PC-9 (cell line): ENCODE measurements at regions not wholly inside any gene's neighbourhood (a gene's known extent, or its start where the extent isn't known, plus 50 kb on each side); places are given as distances from the start of the nearest gene placed in this dataset.

Source experiments
- BruUV-seq: library from RNA; stranded (reverse); fragments of 400-500 nt; replicated peaks from 2 replicates; lab custom pipeline; 2021; lab: Mats Ljungman, UMichigan
- CTCF ChIA-PET: fragments of 300-600 bp; sonication (Branson Sonifier 250); formaldehyde crosslinking; loops from one replicate; lab custom pipeline; 2022; ENCODE audit warnings: antibody characterized with exemption; lab: Charles Lee
- POLR2A ChIA-PET: fragments of 300-600 bp; sonication (Branson Sonifier 250); formaldehyde crosslinking; loops from one replicate; lab custom pipeline; 2022; ENCODE audit warnings: antibody characterized with exemption; ENCODE audit not compliant: unreplicated experiment; lab: Charles Lee
- DNase-seq, 2 experiments: peaks; one replicate each; pipeline versions ENCODE4 v3.0.0 to v3.0.0-alpha.2; 2015 to 2022; ENCODE audit warnings: mixed read lengths in 1 of 2
- H2AFZ ChIP-seq: fragments of 200-600 bp; sonication (generic); 2 replicates; pipeline ENCODE4 v1.8.1; 2017; ENCODE audit warnings: antibody characterized with exemption
- H3F3A ChIP-seq: fragments of 200-600 bp; sonication (generic); 2 replicates; pipeline ENCODE4 v1.8.1; 2017; ENCODE audit warnings: antibody characterized with exemption, mild to moderate bottlenecking, low read depth; ENCODE audit not compliant: insufficient read depth
- H3K27ac ChIP-seq: fragments of 200-600 bp; sonication (generic); 2 replicates; pipeline ENCODE4 v1.6.1; 2016; ENCODE audit warnings: mixed run types
- H3K27me3 ChIP-seq: fragments of 200-600 bp; sonication (generic); 2 replicates; pipeline ENCODE4 v1.6.1; 2016; ENCODE audit warnings: low read depth, mixed run types; ENCODE audit not compliant: insufficient read depth
- H3K36me3 ChIP-seq: fragments of 200-600 bp; sonication (generic); 2 replicates; pipeline ENCODE4 v1.6.1; 2016; ENCODE audit warnings: low read depth, mixed run types
- H3K4me1 ChIP-seq: fragments of 200-600 bp; sonication (generic); replicated peaks from 2 replicates; pipeline ENCODE4 v1.6.1; 2016; ENCODE audit warnings: mixed run types; ENCODE audit not compliant: insufficient read depth
- H3K4me2 ChIP-seq: fragments of 200-600 bp; sonication (generic); 2 replicates; pipeline ENCODE4 v1.6.1; 2017; ENCODE audit warnings: mixed run types
- H3K4me3 ChIP-seq: fragments of 200-600 bp; sonication (generic); 2 replicates; pipeline ENCODE4 v1.6.1; 2016; ENCODE audit warnings: mixed run types
- H3K79me2 ChIP-seq: fragments of 200-600 bp; sonication (generic); 2 replicates; pipeline ENCODE4 v1.6.1; 2017; ENCODE audit warnings: low read depth, mixed run types
- H3K9me2 ChIP-seq: fragments of 200-600 bp; sonication (generic); 2 replicates; pipeline ENCODE4 v1.8.1; 2017; ENCODE audit warnings: mild to moderate bottlenecking; ENCODE audit not compliant: insufficient read depth
- H3K9me3 ChIP-seq: fragments of 200-600 bp; sonication (generic); 2 replicates; pipeline ENCODE4 v1.8.1; 2016; ENCODE audit warnings: low read depth; ENCODE audit not compliant: insufficient read depth
- H4K20me1 ChIP-seq: fragments of 200-600 bp; sonication (generic); 2 replicates; pipeline ENCODE4 v1.8.1; 2017; ENCODE audit not compliant: insufficient read depth
- EZH2 ChIP-seq: fragments of 200-600 bp; sonication (generic); IDR thresholded peaks from 2 replicates; pipeline ENCODE4 v1.8.0; 2017; ENCODE audit warnings: antibody characterized with exemption, low read depth
- intact Hi-C: fragments of 100-400 bp; cut with micrococcal nuclease; formaldehyde crosslinking; loops from one replicate; pipeline ENCODE4 v1.10.0; 2022; ENCODE audit not compliant: unreplicated experiment
- TF ChIP-seq, protein P1 (sequence below): fragments of 200-600 bp; sonication (generic); conservative IDR thresholded peaks from 2 replicates; pipeline ENCODE4 v1.6.1; 2017; ENCODE audit warnings: mixed run types, antibody characterized with exemption, mild to moderate bottlenecking, moderate library complexity

- ChIA-PET POLR2A (no interaction called here), CTCF (no interaction called here)
- H3K27me3 ChIP-seq: peaks cover 89% of the 10 kb centered on the region
- intact Hi-C loops: no loop called here
- no peak overlapping the region for H3K27ac ChIP-seq
- H3K79me2 ChIP-seq: no peaks in the 10 kb centered on the region
- no peak overlapping the region for H3K4me2 ChIP-seq
- no peaks in the 10 kb centered on the region for H3K9me2 ChIP-seq
- no peaks in the 10 kb centered on the region for H3K36me3 ChIP-seq
- DNase-seq: no peak
- no peaks in the 10 kb centered on the region for H3K4me1 ChIP-seq
- H3K4me3 ChIP-seq: no peak overlapping the region
- H4K20me1 ChIP-seq: no peaks in the 10 kb centered on the region
- no peaks in the 10 kb centered on the region for H3K9me3 ChIP-seq
- BruUV-seq: no TSS peak
- H3F3A ChIP-seq: no peaks in the 10 kb centered on the region
- no peak overlapping the region for H2AFZ ChIP-seq
- TF ChIP-seq EZH2: no peak
- TF ChIP-seq, protein P1, sequence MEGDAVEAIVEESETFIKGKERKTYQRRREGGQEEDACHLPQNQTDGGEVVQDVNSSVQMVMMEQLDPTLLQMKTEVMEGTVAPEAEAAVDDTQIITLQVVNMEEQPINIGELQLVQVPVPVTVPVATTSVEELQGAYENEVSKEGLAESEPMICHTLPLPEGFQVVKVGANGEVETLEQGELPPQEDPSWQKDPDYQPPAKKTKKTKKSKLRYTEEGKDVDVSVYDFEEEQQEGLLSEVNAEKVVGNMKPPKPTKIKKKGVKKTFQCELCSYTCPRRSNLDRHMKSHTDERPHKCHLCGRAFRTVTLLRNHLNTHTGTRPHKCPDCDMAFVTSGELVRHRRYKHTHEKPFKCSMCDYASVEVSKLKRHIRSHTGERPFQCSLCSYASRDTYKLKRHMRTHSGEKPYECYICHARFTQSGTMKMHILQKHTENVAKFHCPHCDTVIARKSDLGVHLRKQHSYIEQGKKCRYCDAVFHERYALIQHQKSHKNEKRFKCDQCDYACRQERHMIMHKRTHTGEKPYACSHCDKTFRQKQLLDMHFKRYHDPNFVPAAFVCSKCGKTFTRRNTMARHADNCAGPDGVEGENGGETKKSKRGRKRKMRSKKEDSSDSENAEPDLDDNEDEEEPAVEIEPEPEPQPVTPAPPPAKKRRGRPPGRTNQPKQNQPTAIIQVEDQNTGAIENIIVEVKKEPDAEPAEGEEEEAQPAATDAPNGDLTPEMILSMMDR: no peak
These were observed 98.3 kb upstream of the SLC6A11 start for GRCh38 chr3:10717756-10718155.

DNA sequence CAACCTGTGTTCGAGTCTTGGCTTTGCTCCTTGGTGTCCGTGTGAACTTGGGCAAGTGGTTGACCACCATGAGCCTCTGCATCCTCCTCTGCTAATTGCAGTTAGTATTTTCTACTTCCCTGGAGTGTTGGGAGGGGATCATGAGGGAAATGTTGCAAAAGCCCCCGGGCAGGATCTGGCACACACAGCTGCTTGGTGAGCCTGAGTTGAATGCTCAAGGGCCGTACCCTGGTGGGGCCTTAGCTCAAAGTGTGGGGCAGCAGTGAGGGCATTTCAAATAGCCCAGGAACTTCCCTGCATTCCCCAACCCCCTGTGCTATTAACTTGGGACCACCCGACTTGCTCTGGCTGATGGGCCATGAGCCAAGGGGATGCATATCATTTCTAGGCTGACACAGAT is 94.9 kb upstream of the SLC6A11 start:
- H3K27me3 ChIP-seq: peaks cover 89% of the 10 kb centered on the region
- no TSS peak for BruUV-seq
- no peaks in the 10 kb centered on the region for H3K4me1 ChIP-seq
- intact Hi-C loops: no loop called here
- H4K20me1 ChIP-seq: no peaks in the 10 kb centered on the region
- H3K4me3 ChIP-seq: no peak overlapping the region
- ChIA-PET CTCF (no interaction called here), POLR2A (no interaction called here)
- TF ChIP-seq EZH2: no peak
- TF ChIP-seq, protein P1: no peak
- H3K9me2 ChIP-seq: no peaks in the 10 kb centered on the region
- H2AFZ ChIP-seq: no peak overlapping the region
- no peak overlapping the region for H3K27ac ChIP-seq
- H3F3A ChIP-seq: no peaks in the 10 kb centered on the region
- no peak overlapping the region for H3K4me2 ChIP-seq
- no peaks in the 10 kb centered on the region for H3K36me3 ChIP-seq
- DNase-seq: no peak
- no peaks in the 10 kb centered on the region for H3K79me2 ChIP-seq
- H3K9me3 ChIP-seq: no peaks in the 10 kb centered on the region

- Histone ChIP-seq H3K4me3 (no peak overlapping the region), H3K9me3 (no peaks in the 10 kb centered on the region), H3K9me2 (no peaks in the 10 kb centered on the region), H3K4me1 (no peaks in the 10 kb centered on the region), H3K27me3 (peaks cover 83% of the 10 kb centered on the region), H3K27ac (no peak overlapping the region), H3K36me3 (no peaks in the 10 kb centered on the region), H4K20me1 (no peaks in the 10 kb centered on the region), H3F3A (no peaks in the 10 kb centered on the region), H2AFZ (no peak overlapping the region), H3K4me2 (no peak overlapping the region), H3K79me2 (no peaks in the 10 kb centered on the region)
- no peak for DNase-seq
- intact Hi-C loops: no loop called here
- ChIA-PET CTCF (no interaction called here), POLR2A (no interaction called here)
- no TSS peak for BruUV-seq
- TF ChIP-seq, protein P1: no peak
- TF ChIP-seq EZH2: no peak
These were observed 93.1 kb upstream of the SLC6A11 start for GRCh38 chr3:10722911-10723310.
